GM12872 (cell line): ENCODE measurements at regions not wholly inside any gene's neighbourhood (a gene's known extent, or its start where the extent isn't known, plus 50 kb on each side); places are given as distances from the start of the nearest gene placed in this dataset.

Experiments used
- CTCF ChIP-seq: IDR thresholded peaks from 3 replicates; pipeline ENCODE4 v1.5.1; 2011; ENCODE audit warnings: low read depth, mild to moderate bottlenecking, low read length, moderate library complexity; ENCODE audit not compliant: insufficient read depth

DNA sequence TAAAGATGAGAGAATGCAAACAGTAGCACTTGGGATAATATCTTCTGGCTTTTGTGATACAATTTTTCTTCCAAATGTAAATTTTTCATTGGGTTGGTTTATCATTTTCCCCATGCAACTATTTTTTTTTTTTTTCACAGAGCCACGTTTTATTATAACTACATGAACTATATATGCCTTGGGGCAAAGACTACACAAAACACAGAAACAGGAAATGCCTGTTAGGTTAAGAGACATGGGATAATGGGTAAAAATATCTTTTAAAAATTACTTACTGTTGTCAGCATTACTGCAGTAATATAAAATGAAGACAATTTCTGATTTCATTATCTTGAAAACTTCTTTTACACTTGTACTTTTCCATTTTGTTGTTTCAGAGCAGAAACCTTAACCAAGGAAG, 74.6 kb downstream of the DISP1 start:
- no peak for TF ChIP-seq CTCF

DNA sequence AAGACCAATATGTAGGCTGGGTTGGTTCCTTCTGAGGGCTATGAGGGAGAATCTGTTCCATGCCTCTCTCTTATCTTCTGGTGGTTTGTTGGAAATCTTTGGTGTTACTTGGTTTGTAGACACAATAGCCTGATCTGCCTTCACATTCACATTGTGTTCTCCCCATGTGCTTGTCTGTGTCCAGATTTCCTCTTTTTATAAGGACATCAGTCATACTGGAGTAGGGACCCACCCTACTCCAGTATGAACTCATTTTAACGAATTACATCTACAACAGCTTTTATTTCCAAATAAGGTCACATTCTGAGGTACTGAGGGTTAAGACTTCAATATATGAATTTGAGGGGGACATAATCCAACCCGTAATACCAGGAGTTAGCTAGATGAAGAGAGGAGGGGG, 75.9 kb downstream of the DISP1 start:
- no peak for TF ChIP-seq CTCF

DNA sequence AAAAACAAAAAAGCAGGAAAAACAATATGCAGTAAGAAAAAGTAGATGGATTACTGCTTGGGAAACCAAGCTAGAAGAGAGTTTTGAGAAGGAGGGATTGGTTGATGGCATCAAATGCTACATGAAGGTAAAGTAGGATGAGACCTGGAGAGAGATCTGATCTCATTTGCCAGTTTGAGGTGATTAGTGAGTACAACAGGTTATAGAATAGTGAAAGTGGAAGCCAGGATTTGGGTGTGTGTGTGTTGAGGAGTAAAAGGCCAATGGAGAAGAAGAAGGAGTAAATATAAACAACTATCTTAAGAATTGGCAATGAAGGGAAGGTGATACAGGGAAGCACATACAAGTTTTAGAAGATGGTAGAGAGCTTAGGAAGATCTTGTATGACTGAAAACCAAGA, 76.7 kb downstream of the DISP1 start:
- no peak for TF ChIP-seq CTCF

- no peak for TF ChIP-seq CTCF
These were observed 77.4 kb downstream of the DISP1 start for GRCh38 chr1:222892137-222892769.

DNA sequence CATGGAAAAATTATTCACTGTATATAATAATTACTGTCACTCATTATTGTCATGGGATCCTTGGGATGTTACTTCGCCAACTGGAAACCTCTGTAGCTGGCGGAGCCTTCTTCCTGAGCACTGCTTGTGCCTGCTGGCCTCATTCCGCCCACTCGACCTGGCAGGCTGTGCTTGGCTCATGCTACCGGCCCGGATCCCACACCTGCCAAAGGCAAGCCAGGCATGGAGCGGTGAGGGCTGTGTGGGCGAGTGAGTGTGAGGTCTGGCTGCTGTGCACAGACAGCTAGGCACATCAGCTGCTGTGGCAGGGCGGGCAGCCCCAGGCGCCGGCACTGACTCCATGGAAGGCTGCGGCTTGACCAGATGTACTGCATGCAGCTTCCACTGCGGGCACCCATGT, 78.4 kb downstream of the DISP1 start:
- TF ChIP-seq CTCF = no peak

GRCh38 chr1:222894331-222894730, 79.5 kb downstream of the DISP1 start:
- TF ChIP-seq CTCF = no peak

GRCh38 chr1:222896630-222897526, 82.0 kb downstream of the DISP1 start:
- TF ChIP-seq CTCF = no peak
